GM19035 (cell line): ENCODE measurements at regions not wholly inside any gene's neighbourhood (a gene's known extent, or its start where the extent isn't known, plus 50 kb on each side); places are given as distances from the start of the nearest gene placed in this dataset.

Experiments
- ATAC-seq: cut with Tn5 transposase; IDR thresholded peaks from one replicate; pipeline ENCODE4 v1.9.1; 2021; ENCODE audit not compliant: unreplicated experiment

DNA sequence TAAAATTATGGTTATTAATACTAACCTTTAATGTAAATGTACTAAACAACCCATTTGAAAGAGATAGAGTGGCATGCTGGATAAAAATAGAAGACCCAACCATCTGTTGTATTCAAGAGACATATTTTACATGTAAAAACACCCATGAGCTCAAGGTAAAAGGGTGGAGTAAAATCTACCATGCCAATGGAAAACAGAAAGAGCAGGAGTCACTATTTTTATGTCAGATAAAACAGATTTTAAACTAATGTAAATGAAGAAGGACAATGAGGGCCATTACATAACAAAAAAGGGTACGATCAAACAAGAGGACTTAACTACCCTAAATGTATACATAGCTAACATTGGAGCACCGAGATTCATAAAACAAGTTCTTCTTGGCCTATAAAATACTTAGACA is 66.3 kb downstream of the ITM2A start:
- ATAC-seq = no peak

DNA sequence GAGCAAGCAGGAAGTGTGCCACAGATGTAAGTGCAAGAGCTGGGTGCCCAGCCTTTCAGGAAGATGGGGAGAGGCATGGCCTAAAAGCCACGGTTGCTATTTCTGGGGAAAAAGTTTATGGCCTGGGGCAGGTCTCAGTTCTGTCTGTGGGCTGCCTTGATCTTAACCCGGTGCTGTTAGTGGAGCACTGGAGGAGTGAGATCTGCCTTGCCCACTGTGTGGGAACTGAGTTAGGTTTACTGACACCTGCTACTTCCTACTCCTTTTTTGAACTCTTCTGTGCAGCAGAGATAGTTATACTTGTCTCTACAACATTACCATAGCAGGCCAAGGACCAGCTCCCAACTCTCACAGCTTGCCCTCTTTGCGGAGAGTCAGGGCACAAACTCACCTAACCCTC is 76.5 kb downstream of the ITM2A start:
- ATAC-seq = no peak

DNA sequence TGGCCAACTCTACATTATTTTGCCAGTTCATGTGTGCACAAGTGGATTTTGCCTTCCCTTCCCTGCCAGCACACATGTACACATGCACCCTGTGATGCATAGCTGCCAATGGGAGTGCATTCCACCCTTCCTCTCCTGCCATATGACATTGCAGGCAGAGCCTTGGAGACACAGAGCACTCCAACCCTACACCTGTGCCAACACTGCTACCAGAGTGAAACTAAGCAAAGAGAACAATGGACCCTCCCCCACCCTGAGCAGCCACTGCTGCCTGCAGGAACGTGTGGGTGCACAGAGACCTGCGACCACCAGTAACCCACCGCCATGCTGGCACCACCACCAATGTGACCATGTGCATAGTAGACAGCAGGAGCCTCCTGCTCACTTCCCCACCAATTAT is 78.4 kb downstream of the ITM2A start:
- no peak for ATAC-seq

DNA sequence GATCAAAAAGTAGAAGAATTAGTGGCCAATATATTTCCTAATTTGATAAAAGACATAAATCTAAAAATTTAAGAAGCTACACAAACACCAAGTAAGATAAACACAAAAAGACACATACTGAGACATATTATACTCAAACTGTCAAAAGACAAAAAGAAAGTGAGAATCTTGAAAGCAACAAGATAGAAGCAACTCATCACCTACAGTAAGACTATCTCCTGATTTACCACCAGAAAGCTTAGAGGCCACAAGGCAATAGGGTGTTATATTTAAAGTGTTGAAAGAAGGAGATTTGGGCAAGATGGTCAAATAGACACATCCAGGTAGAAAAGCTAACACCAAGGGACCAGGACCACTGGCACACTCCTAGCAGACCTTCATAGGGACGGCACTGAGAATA is 79.4 kb downstream of the ITM2A start:
- no peak for ATAC-seq

DNA sequence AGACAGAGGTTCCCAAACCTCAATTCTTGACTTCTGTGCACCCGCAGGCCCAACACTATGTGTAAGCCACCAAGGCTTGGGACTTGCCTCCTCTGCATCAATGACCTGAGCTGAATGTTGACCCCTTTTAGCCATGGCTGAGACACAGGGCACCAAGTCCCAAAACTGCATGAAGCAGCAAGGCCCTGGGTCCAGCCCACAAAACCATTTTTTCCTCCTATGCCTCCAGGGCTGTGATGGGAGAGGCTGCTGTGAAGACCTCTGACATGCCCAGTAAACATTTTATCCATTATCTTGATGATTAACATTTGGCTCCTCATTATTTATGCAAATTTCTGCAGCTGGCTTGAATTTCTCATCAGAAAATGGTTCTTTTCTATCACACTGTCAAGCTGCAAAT is 85.4 kb downstream of the ITM2A start:
- ATAC-seq = no peak

DNA sequence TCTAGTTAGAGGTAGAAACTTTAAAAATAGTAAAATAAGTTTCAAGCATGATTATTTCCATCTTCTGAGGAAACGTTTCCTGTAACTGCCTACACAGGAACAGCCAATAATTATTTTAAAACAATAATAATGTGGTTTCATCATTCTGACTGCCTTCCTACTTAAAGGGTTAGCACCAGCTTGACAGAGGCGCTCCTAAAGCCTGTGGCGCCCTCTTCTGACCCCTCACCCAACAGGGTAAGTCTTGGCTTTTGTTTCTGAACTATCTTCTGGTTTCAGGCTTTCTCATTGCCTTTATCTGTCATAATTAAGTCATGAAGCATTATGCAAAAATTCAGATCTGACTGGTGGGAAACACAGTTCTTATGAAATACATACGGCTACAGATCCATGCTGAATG is 96.7 kb downstream of the ITM2A start:
- peak; percentile 95 for ATAC-seq

DNA sequence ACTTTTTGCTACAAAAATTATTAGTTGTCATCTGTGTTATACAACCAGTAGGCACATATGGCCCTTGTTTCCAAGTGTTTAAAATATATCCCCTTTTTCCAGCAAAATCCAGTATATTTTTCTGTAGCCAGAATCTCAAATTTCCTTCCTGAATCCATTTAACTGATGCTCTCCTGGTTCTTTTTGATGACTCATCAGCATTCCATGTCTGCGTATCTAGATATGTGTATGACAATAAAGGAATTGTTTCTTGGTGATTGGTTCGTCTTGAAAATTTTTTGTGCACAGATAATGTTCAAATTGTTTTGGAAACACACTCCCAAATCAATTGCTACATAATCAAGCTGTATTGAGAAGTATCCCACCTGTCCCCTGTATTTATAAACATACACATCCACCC is 98.3 kb downstream of the ITM2A start:
- no peak for ATAC-seq

DNA sequence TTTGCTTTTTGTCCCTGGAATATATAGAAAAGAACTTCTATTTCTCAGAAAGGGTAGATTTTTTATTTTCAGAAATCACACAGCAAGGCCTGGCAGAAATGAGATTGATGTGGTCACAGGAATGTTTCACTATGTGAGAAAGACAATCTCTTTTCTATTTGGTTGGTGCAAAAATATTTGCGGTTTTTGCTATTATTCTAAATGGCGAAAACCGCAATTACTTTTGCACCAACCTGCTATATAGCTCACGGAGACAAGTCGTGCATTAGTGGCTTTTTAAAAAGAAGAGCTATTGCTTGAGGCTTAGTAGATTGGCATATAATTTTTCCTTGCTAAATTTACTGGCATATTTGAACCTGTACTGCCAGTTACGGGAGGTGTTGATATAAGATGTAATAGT is 100.4 kb downstream of the ITM2A start:
- ATAC-seq = no peak

DNA sequence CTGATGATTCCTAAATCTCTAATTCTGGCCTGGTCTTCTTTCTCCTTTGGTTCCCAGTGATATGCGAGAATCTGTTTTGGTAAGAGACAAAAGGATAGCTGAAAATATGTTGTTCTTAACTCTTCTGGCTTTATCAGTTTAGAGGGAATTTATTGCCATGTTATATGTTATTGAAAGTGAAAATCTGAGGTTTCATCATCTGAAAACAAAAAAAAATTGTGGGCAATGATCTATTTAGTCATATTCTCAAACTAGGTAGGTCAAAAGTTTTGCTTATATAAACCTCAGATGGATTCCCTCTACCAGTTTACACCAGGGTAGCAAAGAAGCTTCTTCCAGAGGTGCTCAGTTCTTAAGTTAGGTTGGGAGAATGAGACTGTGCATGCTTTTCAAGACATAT is 103.6 kb downstream of the ITM2A start:
- no peak for ATAC-seq

DNA sequence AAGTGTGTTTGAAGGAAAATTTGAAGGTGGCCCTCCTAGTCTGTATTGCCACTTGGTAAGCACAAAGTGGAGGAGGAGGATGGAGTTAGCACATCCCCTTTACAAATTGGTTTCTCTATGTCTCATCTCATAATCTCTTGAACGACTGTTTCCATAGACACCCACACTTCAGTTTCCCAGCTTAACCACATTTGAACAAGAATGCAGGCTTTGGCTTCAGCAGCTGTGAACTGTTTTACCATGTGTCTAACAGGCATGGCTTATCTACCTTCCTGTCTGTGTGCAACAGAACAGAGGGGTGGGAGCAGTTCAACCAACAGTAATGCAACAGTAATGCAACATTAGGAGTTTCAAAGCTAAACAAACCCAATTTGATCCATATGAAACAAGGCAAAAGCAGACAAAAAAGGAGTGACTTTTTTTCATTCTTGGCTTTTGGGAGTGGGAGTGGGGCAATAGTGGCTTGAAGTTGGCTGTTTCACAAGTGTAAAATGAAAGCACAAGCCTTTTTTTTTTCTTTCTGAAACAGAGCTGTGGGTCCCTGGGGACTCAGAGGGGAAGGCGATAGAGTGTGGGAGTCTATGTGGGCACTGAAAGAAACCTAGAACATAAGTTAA is 108.0 kb downstream of the ITM2A start:
- peak; percentile 85 for ATAC-seq

DNA sequence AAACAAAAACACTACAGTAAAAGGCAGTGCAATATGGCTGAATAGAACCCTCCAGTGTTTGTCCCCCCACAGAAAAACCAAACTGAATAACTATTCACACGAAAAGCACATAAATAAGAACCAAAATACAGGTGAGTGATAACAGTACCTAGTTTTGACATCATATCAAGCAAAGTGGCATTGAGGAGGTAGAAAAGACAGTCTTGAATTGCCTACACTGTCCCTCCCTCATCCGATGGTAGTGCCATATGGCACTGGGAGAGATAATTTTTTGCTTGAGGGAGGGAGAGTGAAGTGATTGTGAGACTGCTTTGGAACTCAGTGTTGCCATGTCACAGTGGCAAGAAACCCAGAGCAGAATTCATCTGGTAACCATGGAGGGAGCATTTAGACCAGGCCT is 99.2 kb downstream of the GPR174 start:
- no peak for ATAC-seq

DNA sequence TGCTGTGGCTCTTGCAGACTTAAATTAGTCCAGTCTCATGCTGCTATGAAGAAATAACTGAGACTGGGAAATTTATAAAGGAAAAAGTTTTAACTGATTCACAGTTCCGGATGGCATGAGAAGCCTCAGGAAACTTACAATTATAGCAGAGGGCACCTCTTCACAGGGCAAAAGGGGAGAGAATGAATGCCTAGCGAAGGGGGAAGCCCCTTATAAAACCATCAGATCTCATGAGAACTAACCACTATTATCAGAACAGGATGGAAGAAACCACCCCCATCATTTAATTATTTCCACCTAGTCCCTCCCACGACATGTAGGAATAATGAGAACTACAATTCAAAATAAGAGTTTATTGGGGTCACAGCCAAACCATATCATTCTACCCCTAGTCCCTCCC is 91.4 kb downstream of the GPR174 start:
- ATAC-seq = no peak

DNA sequence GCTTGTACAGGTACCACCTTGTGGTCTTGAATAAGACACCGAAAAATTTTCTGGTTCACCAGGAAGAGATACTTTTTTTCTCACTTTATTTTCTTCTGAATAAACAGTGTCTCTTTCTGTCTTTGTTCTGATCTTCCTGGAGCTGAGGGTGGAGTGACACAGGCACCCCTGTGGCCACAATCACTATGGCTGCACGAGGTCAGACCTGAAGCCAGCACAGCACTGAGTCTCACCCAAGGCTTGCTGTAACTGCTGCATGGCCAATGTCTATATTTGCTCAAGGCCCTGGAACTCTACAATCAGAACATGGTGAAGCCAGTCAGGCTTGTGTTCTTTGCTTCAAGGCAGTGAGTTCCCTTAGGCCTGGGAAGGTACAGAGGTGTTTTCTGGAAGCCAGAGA is 87.2 kb downstream of the GPR174 start:
- ATAC-seq = no peak
